NCI-H1417 (cell line): ENCODE measurements at regions not wholly inside any gene's neighbourhood (a gene's known extent, or its start where the extent isn't known, plus 50 kb on each side); places are given as distances from the start of the nearest gene placed in this dataset.

Experiments
- DNase-seq, 3 experiments: peaks; one replicate each; lab custom pipeline; 2025; lab: John Stamatoyannopoulos, UW

- DNase-seq = no peak
These were observed 652.3 kb upstream of the FTMT start for GRCh38 chr5:121199216-121199999.

DNA sequence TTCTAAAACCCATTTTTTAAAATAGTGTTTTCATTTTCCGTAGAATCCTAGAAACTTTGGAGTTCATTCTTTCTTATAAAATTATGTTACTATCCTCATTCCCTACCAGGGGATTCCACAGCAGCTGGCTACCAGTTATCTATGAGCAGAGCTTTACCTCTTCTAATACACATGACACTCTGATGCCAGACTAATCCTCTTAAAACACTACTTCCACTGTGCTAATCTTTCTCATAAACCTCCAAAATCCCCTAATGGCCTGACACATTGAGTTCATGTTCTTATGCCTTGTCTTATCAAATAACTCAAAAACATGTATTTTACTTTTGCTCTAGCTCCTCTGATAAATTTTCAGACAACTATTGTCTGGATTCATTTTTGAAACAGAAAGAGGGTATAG, 633.6 kb upstream of the FTMT start:
- DNase-seq = no peak

- DNase-seq = no peak
These were observed 630.2 kb upstream of the FTMT start for GRCh38 chr5:121221483-121221882.

DNA sequence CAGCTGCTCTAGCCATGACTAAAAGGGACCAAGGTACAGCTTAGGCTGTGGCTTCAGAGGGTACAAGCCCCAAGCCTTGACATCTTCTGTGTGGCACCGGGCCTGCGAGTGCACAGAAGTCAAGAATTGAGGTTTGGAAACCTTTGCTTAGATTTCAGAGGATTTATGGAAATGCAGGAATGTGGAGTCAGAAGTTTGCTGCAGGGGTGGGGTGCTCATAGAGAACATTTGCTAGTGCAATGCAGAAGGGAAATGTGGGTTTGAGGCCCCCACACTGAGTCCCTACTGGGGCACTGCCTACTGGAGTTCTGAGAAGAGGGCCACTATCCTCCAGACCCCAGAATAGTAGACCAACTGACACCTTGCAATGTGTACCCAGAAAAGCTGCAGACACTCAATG, 624.9 kb upstream of the FTMT start:
- DNase-seq = no peak

DNA sequence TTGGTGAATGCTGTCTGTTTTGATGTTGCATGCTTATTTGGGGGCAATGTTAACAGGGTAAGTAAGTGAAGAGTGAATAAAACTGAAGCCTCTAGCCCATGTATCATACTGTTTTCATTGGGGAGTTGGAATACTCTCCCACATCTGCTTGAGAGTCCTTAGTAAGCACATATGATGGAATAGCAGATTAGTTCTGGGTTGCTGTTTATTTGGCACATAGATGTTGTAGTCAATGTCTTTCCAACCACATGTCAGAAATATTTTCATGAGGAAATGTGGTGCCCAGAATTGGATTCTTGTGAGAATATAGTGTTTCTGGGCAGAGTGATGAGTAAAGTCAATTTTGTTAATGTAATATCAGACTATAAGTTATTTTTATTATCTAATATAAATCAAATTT, 611.7 kb upstream of the FTMT start:
- no peak for DNase-seq

- DNase-seq = no peak
These were observed 604.7 kb upstream of the FTMT start for GRCh38 chr5:121246971-121247370.

DNA sequence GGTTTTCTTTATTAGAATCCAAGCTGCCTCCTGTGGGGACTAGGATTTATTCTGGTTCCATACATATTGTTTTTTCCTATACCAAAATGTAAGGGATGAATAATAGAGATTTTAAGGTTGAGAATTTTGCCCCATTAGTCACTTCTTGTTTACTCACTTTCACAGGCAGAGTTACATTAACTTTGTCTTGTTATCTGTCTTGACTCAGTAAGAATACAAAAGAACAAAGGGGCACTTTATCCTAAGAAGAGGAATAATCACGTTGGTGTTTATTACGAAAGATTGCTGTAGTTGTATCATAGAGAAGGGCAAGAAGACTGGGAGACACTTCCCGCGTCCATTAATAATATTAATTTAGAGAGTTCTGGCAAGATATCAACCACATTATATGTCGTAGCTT, 599.7 kb upstream of the FTMT start:
- DNase-seq = no peak

DNA sequence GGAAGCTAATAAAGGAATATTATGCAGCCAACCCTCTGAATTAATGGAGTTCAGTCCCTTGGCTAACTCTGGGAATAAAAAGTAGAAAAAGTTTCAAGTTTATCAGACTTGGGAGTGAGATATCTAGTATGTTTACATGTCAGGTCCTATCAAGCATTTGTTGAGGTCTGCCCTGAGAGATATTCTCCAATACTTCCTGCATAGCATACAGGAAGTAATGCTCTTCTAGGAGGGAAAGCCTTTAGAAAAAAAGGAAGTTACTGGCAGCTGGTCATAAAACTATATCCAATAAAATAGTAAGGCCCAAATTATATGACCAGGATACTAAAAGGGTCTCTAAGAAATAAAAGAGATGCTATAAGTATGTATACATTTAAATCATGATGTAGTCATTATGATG, 594.1 kb upstream of the FTMT start:
- DNase-seq = no peak

- no peak for DNase-seq
These were observed 588.2 kb upstream of the FTMT start for GRCh38 chr5:121263456-121263855.

- no peak for DNase-seq
These were observed 587.1 kb upstream of the FTMT start for GRCh38 chr5:121264605-121265004.

- DNase-seq = no peak
These were observed 580.1 kb upstream of the FTMT start for GRCh38 chr5:121271546-121271945.

DNA sequence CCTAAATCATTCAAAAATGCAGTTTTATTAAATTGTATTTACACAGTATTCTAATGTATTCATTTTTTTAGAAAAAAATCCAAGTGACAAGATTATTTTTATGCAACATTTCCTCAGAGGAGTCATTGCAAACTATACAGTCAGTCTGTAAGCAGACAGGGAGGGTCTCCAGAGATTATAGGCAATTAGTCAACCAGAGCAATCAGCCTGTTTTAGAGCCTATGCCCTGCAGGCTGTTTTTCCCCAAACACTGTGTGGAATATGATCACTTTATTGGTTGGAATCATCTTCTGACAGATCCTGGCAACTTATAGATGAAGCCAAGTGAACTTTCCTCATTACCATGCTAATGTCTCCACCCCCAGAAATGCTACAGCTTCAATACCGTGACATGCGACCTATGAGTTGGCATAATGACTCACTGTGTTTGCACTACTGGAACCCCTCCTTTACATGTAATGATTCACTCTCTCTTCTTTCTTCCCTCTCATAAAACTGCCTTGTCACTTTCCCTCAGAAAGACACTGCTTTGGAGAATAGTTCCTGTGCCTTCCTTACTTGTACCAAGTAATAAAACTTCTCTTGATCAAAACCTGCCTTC, 577.7 kb upstream of the FTMT start:
- DNase-seq = peak in 1 of 3 experiments; percentile 4

- no peak for DNase-seq
These were observed 571.9 kb upstream of the FTMT start for GRCh38 chr5:121279801-121280200.

DNA sequence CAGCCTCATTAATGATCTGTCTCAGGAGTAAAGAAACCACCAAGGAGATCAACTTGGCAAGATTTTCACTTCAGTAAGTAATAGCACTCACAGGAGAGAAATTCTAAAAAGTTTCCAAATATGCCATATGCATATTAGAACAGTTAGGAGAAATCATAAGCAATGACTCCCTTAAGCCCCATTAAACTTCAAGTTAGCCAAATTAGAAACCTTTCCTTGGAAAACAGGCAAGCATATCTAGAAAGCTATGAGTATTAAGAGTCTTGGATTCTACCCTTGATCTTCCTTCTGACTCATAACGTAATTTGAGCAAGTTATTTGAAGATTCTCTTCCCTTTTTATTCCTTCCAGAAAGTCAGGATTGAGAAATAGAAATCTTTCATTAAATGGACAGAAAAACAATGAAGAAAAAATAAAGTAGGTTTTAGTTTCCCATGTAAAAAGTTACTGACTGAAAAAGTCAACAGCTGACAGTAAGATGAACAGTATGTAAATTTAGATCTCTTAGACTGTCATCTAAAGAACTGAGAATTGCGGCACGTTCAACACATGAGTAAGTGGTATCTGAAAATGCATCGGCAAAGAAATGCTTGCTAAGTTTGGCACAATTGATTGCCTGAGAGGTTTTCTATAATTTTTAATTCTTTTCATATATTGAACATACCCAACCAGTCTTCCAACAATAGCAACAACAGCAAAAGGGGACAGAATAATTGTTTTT, 565.7 kb upstream of the FTMT start:
- no peak for DNase-seq

DNA sequence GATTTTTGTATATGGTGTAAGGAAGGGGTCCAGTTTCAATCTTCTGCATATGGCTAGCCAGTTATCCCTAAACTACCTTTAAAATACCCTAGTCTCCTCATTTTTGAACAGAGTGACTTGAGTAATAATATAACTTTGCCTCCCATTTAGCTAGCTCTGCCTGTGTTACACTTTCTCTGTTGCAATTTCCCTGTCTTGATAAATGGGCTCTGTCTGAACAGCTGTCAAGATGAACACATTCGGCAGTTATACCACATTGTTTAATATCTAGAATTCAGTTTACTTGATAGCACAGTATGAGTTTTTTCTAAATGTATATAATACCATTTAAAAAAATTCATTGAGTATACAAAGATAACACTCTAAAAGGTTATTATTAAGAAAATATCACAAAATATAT, 562.9 kb upstream of the FTMT start:
- no peak for DNase-seq

DNA sequence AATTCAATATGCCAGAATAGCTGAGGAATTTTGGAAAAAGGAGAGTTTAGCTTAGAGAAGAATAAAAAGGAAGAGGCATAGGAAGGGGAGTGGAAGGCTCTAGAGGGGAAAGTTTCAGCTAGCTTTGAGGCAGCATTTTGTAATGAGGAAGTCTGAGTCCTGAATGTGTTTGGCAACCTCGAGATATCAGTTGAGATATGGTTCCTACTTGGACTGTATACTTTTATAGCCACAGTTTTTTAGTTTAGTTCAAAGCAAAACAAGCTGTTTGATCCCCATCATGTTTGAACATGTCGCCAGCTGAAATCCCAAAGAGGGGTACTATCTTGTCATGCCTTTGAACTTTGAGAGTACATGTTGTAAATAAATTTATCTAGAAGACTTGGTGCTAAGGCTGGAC, 559.0 kb upstream of the FTMT start:
- no peak for DNase-seq

DNA sequence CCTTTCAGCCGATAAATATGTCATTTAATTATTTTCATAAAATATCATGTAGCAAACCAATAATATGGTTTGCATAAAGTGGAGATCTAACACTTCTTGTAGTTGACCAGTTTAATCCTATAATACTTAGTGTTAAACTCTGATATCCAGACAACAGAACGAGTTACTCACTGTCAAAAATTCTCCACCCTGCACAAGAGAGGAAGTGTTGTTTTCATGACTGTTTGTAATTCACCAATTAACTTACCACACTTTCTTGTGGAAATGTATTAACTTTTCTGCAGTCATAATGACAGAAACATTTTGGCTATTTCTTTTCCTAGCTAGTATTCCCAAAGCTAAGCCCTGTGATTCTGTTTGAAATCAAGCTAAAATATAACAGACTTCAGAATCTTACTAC, 555.3 kb upstream of the FTMT start:
- no peak for DNase-seq

- DNase-seq = no peak
These were observed 552.5 kb upstream of the FTMT start for GRCh38 chr5:121299153-121299552.

GRCh38 chr5:121304838-121305237, 546.8 kb upstream of the FTMT start:
- no peak for DNase-seq

DNA sequence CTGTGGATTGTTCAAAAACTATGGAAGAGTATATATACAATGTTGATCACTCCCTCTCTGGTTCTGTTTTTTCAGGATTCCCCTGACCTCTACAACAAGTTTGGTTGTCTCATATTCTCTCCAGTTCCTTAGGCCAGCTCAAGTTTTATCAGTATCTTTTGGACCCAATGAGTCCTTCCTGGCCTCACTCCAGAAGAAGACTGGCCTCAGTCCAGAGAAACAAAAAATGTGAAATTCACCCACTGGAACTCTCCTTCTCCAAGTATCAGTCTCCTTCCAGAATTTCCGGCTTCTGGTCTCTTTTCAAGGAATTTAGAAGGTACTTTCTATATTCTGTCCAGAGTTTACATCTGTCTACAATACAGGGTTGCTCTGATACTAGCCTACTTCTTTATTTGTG, 537.8 kb upstream of the FTMT start:
- DNase-seq = no peak

GRCh38 chr5:121315786-121316185, 535.9 kb upstream of the FTMT start:
- no peak for DNase-seq

DNA sequence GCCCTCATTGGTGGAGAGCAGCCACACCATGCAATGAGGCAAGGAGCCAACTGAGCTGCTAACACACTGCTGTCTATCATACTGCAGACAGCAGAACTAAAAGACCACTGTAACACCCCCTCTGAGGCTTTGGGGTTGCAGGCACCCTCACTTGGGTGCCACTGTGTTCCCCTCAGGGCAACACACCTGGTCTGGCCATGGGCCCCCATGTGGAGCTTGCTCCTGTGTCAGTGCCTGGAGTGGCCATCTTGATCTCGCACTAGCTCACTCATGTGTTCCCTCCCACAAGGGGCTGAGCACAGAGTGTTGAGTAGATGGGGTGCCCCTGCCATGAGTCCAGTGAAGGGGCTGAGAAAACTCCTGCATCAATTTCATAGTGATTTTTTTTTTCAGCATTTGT, 532.4 kb upstream of the FTMT start:
- DNase-seq = no peak

GRCh38 chr5:121325930-121326329, 525.8 kb upstream of the FTMT start:
- DNase-seq = no peak
